Small intestine (tissue), 7 donors: ENCODE measurements at regions not wholly inside any gene's neighbourhood (a gene's known extent, or its start where the extent isn't known, plus 50 kb on each side); places are given as distances from the start of the nearest gene placed in this dataset.
"Not testable (repeated sequence)": the region's sequence is repeated elsewhere in the genome, so short reads cannot be mapped to it uniquely, and the experiment has no call there.

ENCODE experiments used
- DNase-seq, 2 donors: peaks; one replicate each; pipeline versions ENCODE4 v3.0.0 to v3.0.0-alpha.2; 2013
- FAIRE-seq: peaks from 2 replicates; lab custom pipeline; 2012; peaks lifted over from hg19 to GRCh38; lab: Jason Lieb, UNC
- H3K27ac ChIP-seq, 3 donors: one replicate each; pipeline ENCODE4 v1.5.1; 2013; ENCODE audit warnings: low read length in 2 of 3, mild to moderate bottlenecking in 2 of 3, control low read depth in 1 of 3, inconsistent platforms in 1 of 3, low read depth in 1 of 3, moderate library complexity in 1 of 3
- H3K27me3 ChIP-seq, 3 donors: one replicate each; pipeline ENCODE4 v1.6.1; 2013; ENCODE audit warnings: low read length in 3 of 3, inconsistent platforms in 1 of 3; ENCODE audit not compliant: control insufficient read depth in 3 of 3, insufficient read depth in 3 of 3
- H3K36me3 ChIP-seq, 3 donors: one replicate each; pipeline ENCODE4 v1.6.1; 2013; ENCODE audit warnings: low read length in 3 of 3, inconsistent platforms in 1 of 3, low read depth in 1 of 3, mild to moderate bottlenecking in 1 of 3, moderate library complexity in 1 of 3; ENCODE audit not compliant: control insufficient read depth in 3 of 3, insufficient read depth in 2 of 3
- H3K4me1 ChIP-seq, 3 donors: one replicate each; pipeline ENCODE4 v1.6.1; 2013; ENCODE audit warnings: low read length in 2 of 3, inconsistent platforms in 1 of 3, low read depth in 1 of 3, mild to moderate bottlenecking in 1 of 3, moderate library complexity in 1 of 3; ENCODE audit not compliant: control insufficient read depth in 3 of 3, insufficient read depth in 2 of 3
- H3K4me3 ChIP-seq, 3 donors: one replicate each; pipeline ENCODE4 v1.5.1; 2013; ENCODE audit warnings: low read length in 3 of 3, control low read depth in 1 of 3, inconsistent platforms in 1 of 3, low read depth in 1 of 3, mild to moderate bottlenecking in 1 of 3, moderate library complexity in 1 of 3
- H3K9me3 ChIP-seq, 2 donors: one replicate each; pipeline ENCODE4 v1.6.1; 2013; ENCODE audit warnings: low read depth in 1 of 2, low read length in 1 of 2; ENCODE audit not compliant: control insufficient read depth in 2 of 2, insufficient read depth in 1 of 2
- WGBS, 3 donors: extraction: QIAGEN DNeasy Blood & Tissue Kit; methylation state at CpG; one replicate each; pipeline ENCODE4 v1.1.7; 2013; 5-methylcytosine and 5-hydroxymethylcytosine counted together
- donor health status: healthy with polysubstance abuse.
- donor health status: control.
- donor health status: control.
- donor health status: Bipolar disorder and iron deficiency.
- donor health status: healthy.

GRCh38 chr6:62819640-62820039 lies 391.6 kb upstream of the FKBP1C start:
- Histone ChIP-seq H3K4me1 (no peaks in the 10 kb centered on the region), H3K27me3 (no peaks in the 10 kb centered on the region), H3K36me3 (no peaks in the 10 kb centered on the region), H3K4me3 (no peak overlapping the region), H3K9me3 (peaks cover 2 to 7% of the 10 kb centered on the region in 2 donors), H3K27ac (no peak overlapping the region)
- FAIRE-seq (no peak), DNase-seq (no peak)
- WGBS, 3 donors, result 18 to 69% (median 31%) methylated on average over 2 of the region's 2 CpGs

GRCh38 chr6:62808565-62809293 lies 402.5 kb upstream of the FKBP1C start:
- Histone ChIP-seq H3K27me3 (no peaks in the 10 kb centered on the region), H3K36me3 (no peaks in the 10 kb centered on the region), H3K4me1 (no peaks in the 10 kb centered on the region), H3K9me3 (no peaks in the 10 kb centered on the region), H3K4me3 (no peak overlapping the region), H3K27ac (no peak overlapping the region)
- DNase-seq, result no peak
- FAIRE-seq, result no peak
- WGBS, 3 donors, result 71 to 76% (median 72%) methylated on average over 1 of the region's 1 CpG

- FAIRE-seq (no peak), DNase-seq (no peak)
- H3K27me3 ChIP-seq, result no peaks in the 10 kb centered on the region
- no peaks in the 10 kb centered on the region for H3K36me3 ChIP-seq
- WGBS, 3 donors, result 64 to 78% (median 72%) methylated on average over 4 of the region's 4 CpGs
- H3K4me3 ChIP-seq, result no peak overlapping the region
- no peak overlapping the region for H3K27ac ChIP-seq
- H3K9me3 ChIP-seq, result no peaks in the 10 kb centered on the region
- H3K4me1 ChIP-seq, result no peaks in the 10 kb centered on the region
These were observed 405.8 kb upstream of the FKBP1C start for GRCh38 chr6:62805431-62805830.

- no peaks in the 10 kb centered on the region for H3K4me1 ChIP-seq
- no peaks in the 10 kb centered on the region for H3K27me3 ChIP-seq
- H3K9me3 ChIP-seq, result no peaks in the 10 kb centered on the region
- FAIRE-seq (no peak), DNase-seq (no peak)
- H3K27ac ChIP-seq, result no peak overlapping the region
- H3K36me3 ChIP-seq, result no peaks in the 10 kb centered on the region
- 89 to 93% (median 90%) methylated on average over 7 of the region's 7 CpGs for WGBS, 3 donors
- H3K4me3 ChIP-seq, result no peak overlapping the region
These were observed 408.2 kb upstream of the FKBP1C start for GRCh38 chr6:62803094-62803493.

- Histone ChIP-seq H3K27ac (no peak overlapping the region), H3K27me3 (no peaks in the 10 kb centered on the region), H3K4me3 (no peak overlapping the region), H3K4me1 (no peaks in the 10 kb centered on the region), H3K36me3 (no peaks in the 10 kb centered on the region), H3K9me3 (peaks cover 0 to 2% of the 10 kb centered on the region in 2 donors)
- FAIRE-seq (no peak), DNase-seq (no peak)
- 64 to 81% (median 75%) methylated on average over 4 of the region's 4 CpGs for WGBS, 3 donors
These were observed 414.1 kb upstream of the FKBP1C start for GRCh38 chr6:62797190-62797589.

GRCh38 chr6:62775427-62776022 lies 435.7 kb upstream of the FKBP1C start:
- Histone ChIP-seq H3K4me1 (no peaks in the 10 kb centered on the region), H3K4me3 (no peak overlapping the region), H3K27me3 (no peaks in the 10 kb centered on the region), H3K36me3 (no peaks in the 10 kb centered on the region), H3K27ac (no peak overlapping the region), H3K9me3 (no peaks in the 10 kb centered on the region)
- 49 to 58% (median 54%) methylated on average over 5 of the region's 5 CpGs for WGBS, 3 donors
- DNase-seq, result peak in 1 of 2 donors; percentile 36
- no peak for FAIRE-seq

GRCh38 chr6:62766174-62766573 lies 445.1 kb upstream of the FKBP1C start:
- H3K4me1 ChIP-seq, DNase-seq, H3K9me3 ChIP-seq, FAIRE-seq, H3K27ac ChIP-seq, H3K36me3 ChIP-seq, H3K4me3 ChIP-seq, H3K27me3 ChIP-seq: not testable (repeated sequence)
- 75 to 84% (median 76%) methylated on average over 5 of the region's 5 CpGs for WGBS, 3 donors

GRCh38 chr6:62764841-62765240 lies 446.4 kb upstream of the FKBP1C start:
- H3K27ac ChIP-seq, result no peak overlapping the region
- no peaks in the 10 kb centered on the region for H3K4me1 ChIP-seq
- no peak overlapping the region for H3K4me3 ChIP-seq
- DNase-seq (no peak), FAIRE-seq (no peak)
- 78 to 100% (median 79%) methylated on average over 3 of the region's 3 CpGs for WGBS, 3 donors
- H3K36me3 ChIP-seq, result no peaks in the 10 kb centered on the region
- no peaks in the 10 kb centered on the region for H3K9me3 ChIP-seq
- H3K27me3 ChIP-seq, result no peaks in the 10 kb centered on the region
